ENCODE measurements at regions not wholly inside any gene's neighbourhood (a gene's known extent, or its start where the extent isn't known, plus 50 kb on each side); places are given as distances from the start of the nearest gene placed in this dataset.

DNA sequence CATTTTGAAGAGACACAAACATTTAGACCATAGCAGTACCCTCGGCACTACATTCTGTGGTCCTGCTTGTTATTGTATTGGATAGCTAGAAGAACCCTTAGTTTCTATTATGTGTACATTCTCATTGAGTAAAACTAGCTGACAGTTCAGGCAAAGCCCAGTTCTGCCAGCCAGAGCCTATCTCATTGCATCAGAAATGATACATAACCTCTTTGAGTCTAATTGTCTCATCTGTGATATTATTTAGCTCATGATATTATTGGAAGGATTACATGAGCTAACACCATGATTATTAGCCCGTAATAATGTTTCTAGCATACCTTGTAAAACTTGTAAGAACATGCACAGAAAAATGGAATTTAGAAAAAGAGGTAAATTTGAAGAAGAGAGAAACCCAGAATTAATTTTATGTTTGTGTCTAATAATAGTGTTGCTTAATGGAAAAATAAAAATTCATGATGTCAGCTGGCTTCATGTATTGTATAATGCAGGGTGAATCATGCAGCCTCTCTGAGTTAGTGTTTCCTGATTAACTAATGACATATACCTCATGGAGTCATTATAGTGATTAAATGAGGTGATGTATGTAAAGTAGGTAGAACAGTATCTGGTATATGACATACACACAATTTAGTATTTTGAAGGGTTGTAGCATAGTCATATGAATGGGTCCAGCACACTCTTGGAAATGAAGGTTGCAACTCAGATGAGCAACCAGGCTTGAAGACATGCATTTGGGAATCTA lies 339.4 kb upstream of the GRM7 start:
- H3K27ac Mint-ChIP-seq, result no peak overlapping the region
- no peaks in the 10 kb centered on the region for H3K36me3 ChIP-seq (ENCODE audit: control insufficient read depth, insufficient read depth, low read length)
- WGBS (ENCODE audit: insufficient coverage), result 100% methylated on average over 1 of the region's 2 CpGs

DNA sequence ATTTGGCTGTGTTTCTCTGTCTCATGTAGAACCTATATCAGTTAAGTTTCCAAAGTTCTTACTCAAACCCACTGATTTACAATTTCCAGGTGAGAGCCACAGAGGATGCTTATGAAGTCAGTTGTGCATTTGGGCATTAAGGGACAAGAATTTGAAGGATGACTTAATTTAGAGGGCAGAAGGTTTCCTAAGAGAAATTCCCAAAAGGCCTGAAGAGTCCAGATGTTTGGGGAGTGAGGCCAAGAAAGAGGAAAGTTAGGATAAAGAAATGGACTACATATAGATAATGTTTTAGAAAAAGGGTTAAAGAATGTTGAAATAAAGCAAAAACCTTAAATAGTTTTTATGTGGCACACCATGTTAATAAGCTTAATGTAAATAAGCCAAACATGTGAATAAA lies 338.7 kb upstream of the GRM7 start:
- H3K27ac ChIP-seq (ENCODE audit: low read length), result no peak overlapping the region
- H3K36me3 ChIP-seq (ENCODE audit: control insufficient read depth, insufficient read depth, low read length), result no peaks in the 10 kb centered on the region
- Mint-ChIP-seq H3K4me3 (no peak overlapping the region), H3K36me3 (peaks cover 9% of the 10 kb centered on the region), H3K4me1 (no peaks in the 10 kb centered on the region), H3K27ac (no peak overlapping the region), H3K9me3 (peaks cover 10 to 32% of the 10 kb centered on the region in 2 donors), H3K27me3 (ENCODE audit: low read depth in 2 of 2) (no peaks in the 10 kb centered on the region)
- intact Hi-C loops (cut with micrococcal nuclease), result no loop called here
- no peak overlapping the region for H3K4me3 ChIP-seq (ENCODE audit: low read length)
- H3K4me1 ChIP-seq (ENCODE audit: control insufficient read depth, insufficient read depth, low read length), result no peaks in the 10 kb centered on the region
- TF ChIP-seq, protein P1, sequence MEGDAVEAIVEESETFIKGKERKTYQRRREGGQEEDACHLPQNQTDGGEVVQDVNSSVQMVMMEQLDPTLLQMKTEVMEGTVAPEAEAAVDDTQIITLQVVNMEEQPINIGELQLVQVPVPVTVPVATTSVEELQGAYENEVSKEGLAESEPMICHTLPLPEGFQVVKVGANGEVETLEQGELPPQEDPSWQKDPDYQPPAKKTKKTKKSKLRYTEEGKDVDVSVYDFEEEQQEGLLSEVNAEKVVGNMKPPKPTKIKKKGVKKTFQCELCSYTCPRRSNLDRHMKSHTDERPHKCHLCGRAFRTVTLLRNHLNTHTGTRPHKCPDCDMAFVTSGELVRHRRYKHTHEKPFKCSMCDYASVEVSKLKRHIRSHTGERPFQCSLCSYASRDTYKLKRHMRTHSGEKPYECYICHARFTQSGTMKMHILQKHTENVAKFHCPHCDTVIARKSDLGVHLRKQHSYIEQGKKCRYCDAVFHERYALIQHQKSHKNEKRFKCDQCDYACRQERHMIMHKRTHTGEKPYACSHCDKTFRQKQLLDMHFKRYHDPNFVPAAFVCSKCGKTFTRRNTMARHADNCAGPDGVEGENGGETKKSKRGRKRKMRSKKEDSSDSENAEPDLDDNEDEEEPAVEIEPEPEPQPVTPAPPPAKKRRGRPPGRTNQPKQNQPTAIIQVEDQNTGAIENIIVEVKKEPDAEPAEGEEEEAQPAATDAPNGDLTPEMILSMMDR (IDR thresholded peaks at IDR 0.05), result no peak
- peaks cover 8% of the 10 kb centered on the region for H3K9me3 ChIP-seq (ENCODE audit: control insufficient read depth, insufficient read depth, low read length)
- DNase-seq (no peak), ATAC-seq (no peak)
- H3K27me3 ChIP-seq (ENCODE audit: control insufficient read depth, insufficient read depth, low read length), result no peaks in the 10 kb centered on the region

More for the DNA sequence above, 339.4 kb upstream of the GRM7 start:
- no peaks in the 10 kb centered on the region for H3K4me1 Mint-ChIP-seq
- Histone ChIP-seq H3K4me1 (ENCODE audit: control insufficient read depth, insufficient read depth, low read length) (no peaks in the 10 kb centered on the region), H3K9me3 (ENCODE audit: control insufficient read depth, insufficient read depth, low read length) (peaks cover 4% of the 10 kb centered on the region), H3K4me3 (ENCODE audit: low read length) (no peak overlapping the region), H3K27me3 (ENCODE audit: control insufficient read depth, insufficient read depth, low read length) (no peaks in the 10 kb centered on the region), H3K27ac (ENCODE audit: low read length) (no peak overlapping the region)
- TF ChIP-seq, protein P1 (IDR thresholded peaks at IDR 0.05), result no peak
- DNase-seq (no peak), ATAC-seq (no peak)
- intact Hi-C loops (cut with micrococcal nuclease), result no loop called here
- peaks cover 9% of the 10 kb centered on the region for H3K36me3 Mint-ChIP-seq
- H3K9me3 Mint-ChIP-seq, result peaks cover 13 to 36% of the 10 kb centered on the region in 2 donors
- no peak overlapping the region for H3K4me3 Mint-ChIP-seq
- H3K27me3 Mint-ChIP-seq (ENCODE audit: low read depth in 2 of 2), result no peaks in the 10 kb centered on the region

DNA sequence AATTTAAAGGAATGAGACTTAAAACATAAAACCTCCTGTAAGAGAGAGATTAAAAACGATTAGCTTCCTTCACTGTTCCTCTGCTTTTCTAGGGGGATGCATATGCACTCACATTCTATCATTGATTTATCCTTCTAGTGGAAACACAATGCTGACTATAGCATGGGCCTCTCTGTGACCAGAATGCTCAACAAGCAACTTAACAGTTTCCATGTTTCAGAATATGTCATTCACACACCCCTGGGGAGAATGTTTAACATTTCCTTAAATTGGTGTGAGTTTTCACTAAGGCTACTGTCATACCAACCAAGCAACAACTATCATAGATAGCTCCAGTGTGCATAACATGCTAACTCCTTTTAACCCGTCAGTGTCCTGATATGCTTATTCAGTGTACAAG lies 337.9 kb upstream of the GRM7 start:
- Mint-ChIP-seq H3K36me3 (peaks cover 9% of the 10 kb centered on the region), H3K27me3 (ENCODE audit: low read depth in 2 of 2) (no peaks in the 10 kb centered on the region), H3K9me3 (peaks cover 7 to 30% of the 10 kb centered on the region in 2 donors), H3K4me1 (no peaks in the 10 kb centered on the region), H3K4me3 (no peak overlapping the region), H3K27ac (no peak overlapping the region)
- no peak for ATAC-seq
- Histone ChIP-seq H3K9me3 (ENCODE audit: control insufficient read depth, insufficient read depth, low read length) (peaks cover 8% of the 10 kb centered on the region), H3K27me3 (ENCODE audit: control insufficient read depth, insufficient read depth, low read length) (no peaks in the 10 kb centered on the region), H3K4me1 (ENCODE audit: control insufficient read depth, insufficient read depth, low read length) (no peaks in the 10 kb centered on the region), H3K36me3 (ENCODE audit: control insufficient read depth, insufficient read depth, low read length) (no peaks in the 10 kb centered on the region), H3K4me3 (ENCODE audit: low read length) (no peak overlapping the region), H3K27ac (ENCODE audit: low read length) (no peak overlapping the region)
- 88% methylated on average over 1 of the region's 2 CpGs for WGBS (ENCODE audit: insufficient coverage)
- TF ChIP-seq, protein P1 (IDR thresholded peaks at IDR 0.05), result no peak
- intact Hi-C loops (cut with micrococcal nuclease), result no loop called here
- DNase-seq, result no peak

DNA sequence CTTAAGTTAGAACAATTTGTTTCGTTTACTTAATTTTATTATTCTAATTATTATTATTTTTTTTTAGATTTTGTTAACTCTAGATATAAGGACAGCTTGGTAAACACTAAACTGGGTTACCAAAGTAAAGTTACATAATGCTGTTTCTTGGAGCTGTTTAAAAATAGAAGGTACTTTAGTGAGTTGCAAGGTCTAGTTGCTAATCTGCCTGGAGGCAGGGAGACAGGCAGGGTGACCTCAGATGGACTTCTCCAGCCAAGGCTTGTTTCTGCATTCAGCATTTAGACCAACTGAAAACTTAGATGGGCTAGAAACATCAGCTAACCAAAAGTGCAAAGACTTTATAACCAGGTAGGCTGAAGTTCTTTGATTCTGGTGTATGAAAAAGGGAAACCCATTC lies 336.4 kb upstream of the GRM7 start:
- Histone ChIP-seq H3K27me3 (ENCODE audit: control insufficient read depth, insufficient read depth, low read length) (no peaks in the 10 kb centered on the region), H3K9me3 (ENCODE audit: control insufficient read depth, insufficient read depth, low read length) (peaks cover 8% of the 10 kb centered on the region), H3K4me3 (ENCODE audit: low read length) (no peak overlapping the region), H3K36me3 (ENCODE audit: control insufficient read depth, insufficient read depth, low read length) (no peaks in the 10 kb centered on the region), H3K4me1 (ENCODE audit: control insufficient read depth, insufficient read depth, low read length) (no peaks in the 10 kb centered on the region), H3K27ac (ENCODE audit: low read length) (no peak overlapping the region)
- peaks cover 4 to 21% of the 10 kb centered on the region in 2 donors for H3K9me3 Mint-ChIP-seq
- no peak overlapping the region for H3K4me3 Mint-ChIP-seq
- ATAC-seq (no peak), DNase-seq (no peak)
- H3K4me1 Mint-ChIP-seq, result no peaks in the 10 kb centered on the region
- H3K27me3 Mint-ChIP-seq (ENCODE audit: low read depth in 2 of 2), result no peaks in the 10 kb centered on the region
- WGBS (ENCODE audit: insufficient coverage), result no CpG with 5 or more reads among the region's 1 CpG
- peaks cover 9% of the 10 kb centered on the region for H3K36me3 Mint-ChIP-seq
- TF ChIP-seq, protein P1 (IDR thresholded peaks at IDR 0.05), result no peak
- intact Hi-C loops (cut with micrococcal nuclease), result no loop called here
- H3K27ac Mint-ChIP-seq, result no peak overlapping the region

Data from natural killer cell (primary cell).